Adrenal gland (tissue), 9 donors: ENCODE measurements at regions not wholly inside any gene's neighbourhood (a gene's known extent, or its start where the extent isn't known, plus 50 kb on each side); places are given as distances from the start of the nearest gene placed in this dataset.

Source experiments
- DNase-seq, 7 donors: peaks; one replicate each; pipeline ENCODE4 v3.0.0-alpha.2; 2019 to 2020
- H3K27ac ChIP-seq, 5 donors: fragments of 200-600 bp; sonication (generic) in 4 of 5; 1 replicate in 3 of 5; 2 replicates in 2 of 5; pipeline versions ENCODE4 v1.5.1 to v1.8.0; 2016 to 2020; ENCODE audit warnings: mild to moderate bottlenecking in 1 of 5
- H3K27me3 ChIP-seq: fragments of 200-600 bp; 2 replicates; pipeline ENCODE4 v1.8.0; 2021
- H3K36me3 ChIP-seq, 2 donors: fragments of 200-600 bp; replicated peaks in 1 of 2; 1 replicate in 1 of 2; 2 replicates in 1 of 2; pipeline versions ENCODE4 v1.5.1 to v1.8.0; 2018 to 2022
- H3K4me1 ChIP-seq, 2 donors: fragments of 200-600 bp; replicated peaks in 1 of 2; 1 replicate in 1 of 2; 2 replicates in 1 of 2; pipeline versions ENCODE4 v1.5.1 to v1.8.0; 2018 to 2021
- H3K4me3 ChIP-seq, 4 donors: fragments of 200-600 bp; sonication (generic) in 3 of 4; one replicate each; pipeline ENCODE4 v1.5.1; 2016 to 2018
- H3K9me3 ChIP-seq, 3 donors: fragments of 200-600 bp; sonication (generic) in 1 of 3; replicated peaks in 1 of 3; 1 replicate in 2 of 3; 2 replicates in 1 of 3; pipeline versions ENCODE4 v1.5.1 to v1.8.0; 2016 to 2021
- CTCF ChIP-seq, 6 experiments: fragments of 450-650 bp in 4 of 6; fragments of 200-600 bp in 2 of 6; sonication (generic) in 1 of 6; IDR thresholded peaks; 1 replicate in 5 of 6; 2 replicates in 1 of 6; pipeline versions ENCODE4 v1.5.1 to v1.8.0; 2016 to 2021; ENCODE audit warnings: antibody characterized with exemption in 6 of 6, mild to moderate bottlenecking in 2 of 6, moderate library complexity in 1 of 6
- POLR2A ChIP-seq, 2 donors: fragments of 450-650 bp; IDR thresholded peaks; one replicate each; pipeline ENCODE4 v1.6.1; 2017; ENCODE audit warnings: antibody characterized with exemption in 2 of 2, mild to moderate bottlenecking in 2 of 2, moderate library complexity in 1 of 2
- WGBS, 4 donors: extraction: QIAGEN DNeasy Blood & Tissue Kit in 2 of 4; methylation state at CpG; one replicate each; pipeline versions ENCODE4 v1.1.5 to v1.1.7; 2013 to 2017; 5-methylcytosine and 5-hydroxymethylcytosine counted together
- intact Hi-C, 2 donors: fragments of 100-400 bp; cut with DNase I; formaldehyde crosslinking; loops; one replicate each; pipeline versions ENCODE4 v1.14.1 to v1.15.0; 2022 to 2023
- donor health status: healthy with polysubstance abuse.
- donor health status: Bipolar disorder and iron deficiency.
- donor health status: DM: yes; HTN: yes; CAD: no.
- donor health status: DM: no; HTN: no; CAD: no.
- donor health status: DM: no; HTN: no; CAD: no.

- TF ChIP-seq CTCF (IDR thresholded peaks at IDR 0.05) (no peak), POLR2A (IDR thresholded peaks at IDR 0.05) (no peak)
- no peaks in the 10 kb centered on the region for H3K36me3 ChIP-seq
- intact Hi-C loops = no loop called here
- H3K4me1 ChIP-seq = no peaks in the 10 kb centered on the region
- no peaks in the 10 kb centered on the region for H3K27me3 ChIP-seq
- WGBS, 4 donors = 24 to 41% (median 34%) methylated on average over 9 of the region's 9 CpGs
- H3K27ac ChIP-seq = no peak overlapping the region
- H3K4me3 ChIP-seq = no peak overlapping the region
- peak in 5 of 7 donors; percentile 29 to 49 (median 45) for DNase-seq
- no peaks in the 10 kb centered on the region for H3K9me3 ChIP-seq
Observed at GRCh38 chr16:47858333-47858982, 297.3 kb downstream of the ABCC12 start.

GRCh38 chr16:47855431-47855830 lies 300.4 kb downstream of the ABCC12 start:
- Histone ChIP-seq H3K4me1 (no peaks in the 10 kb centered on the region), H3K36me3 (no peaks in the 10 kb centered on the region), H3K27ac (no peak overlapping the region), H3K9me3 (no peaks in the 10 kb centered on the region), H3K27me3 (no peaks in the 10 kb centered on the region), H3K4me3 (no peak overlapping the region)
- TF ChIP-seq CTCF (IDR thresholded peaks at IDR 0.05) = no peak
- TF ChIP-seq POLR2A (IDR thresholded peaks at IDR 0.05) = no peak
- intact Hi-C loops = no loop called here
- WGBS, 4 donors = 90 to 96% (median 92%) methylated on average over 2 to 3 of the region's 3 CpGs
- DNase-seq = no peak

GRCh38 chr16:47854737-47855136 lies 301.1 kb downstream of the ABCC12 start:
- no peak overlapping the region for H3K4me3 ChIP-seq
- H3K36me3 ChIP-seq = no peaks in the 10 kb centered on the region
- DNase-seq = no peak
- no peaks in the 10 kb centered on the region for H3K27me3 ChIP-seq
- no peak for TF ChIP-seq CTCF (IDR thresholded peaks at IDR 0.05)
- no peak for TF ChIP-seq POLR2A (IDR thresholded peaks at IDR 0.05)
- no peaks in the 10 kb centered on the region for H3K4me1 ChIP-seq
- 91 to 98% (median 95%) methylated on average over 2 of the region's 2 CpGs for WGBS, 4 donors
- no peak overlapping the region for H3K27ac ChIP-seq
- intact Hi-C loops = no loop called here
- no peaks in the 10 kb centered on the region for H3K9me3 ChIP-seq

- Histone ChIP-seq H3K27me3 (no peaks in the 10 kb centered on the region), H3K27ac (no peak overlapping the region), H3K4me1 (no peaks in the 10 kb centered on the region), H3K9me3 (no peaks in the 10 kb centered on the region), H3K4me3 (no peak overlapping the region), H3K36me3 (no peaks in the 10 kb centered on the region)
- DNase-seq = no peak
- 87 to 91% (median 89%) methylated on average over 6 of the region's 6 CpGs for WGBS, 4 donors
- intact Hi-C loops = no loop called here
- TF ChIP-seq CTCF (IDR thresholded peaks at IDR 0.05) = no peak
Observed at GRCh38 chr16:47852991-47853390, 302.8 kb downstream of the ABCC12 start.
